ENCODE measurements at regions not wholly inside any gene's neighbourhood (a gene's known extent, or its start where the extent isn't known, plus 50 kb on each side); places are given as distances from the start of the nearest gene placed in this dataset.

- TF ChIP-seq CTBP1 (IDR thresholded peaks at IDR 0.05; ENCODE audit: borderline replicate concordance) (no peak), ZBTB11 (CRISPR knock-in tag; IDR thresholded peaks at IDR 0.05) (no peak), ZZZ3 (IDR thresholded peaks at IDR 0.05) (no peak), NR2F6 (CRISPR knock-in tag; IDR thresholded peaks at IDR 0.05) (no peak), CTCF (IDR thresholded peaks at IDR 0.05 in 2 of 3, conservative IDR thresholded peaks at IDR 0.05 in 1 of 3; ENCODE audit: insufficient read depth in 2 of 3, low read depth in 1 of 3, low read length in 3 of 3) (no peak), RBM14 (IDR thresholded peaks at IDR 0.05; ENCODE audit: borderline replicate concordance, insufficient read depth, low read depth, low read length) (no peak), KLF10 (CRISPR knock-in tag; IDR thresholded peaks at IDR 0.05) (no peak), FOS (IDR thresholded peaks at IDR 0.05; ENCODE audit: extremely low read depth, insufficient read length) (no peak), SMC3 (conservative IDR thresholded peaks at IDR 0.05; ENCODE audit: insufficient read depth, low read depth, low read length) (no peak), CCAR2 (IDR thresholded peaks at IDR 0.05; ENCODE audit: low read depth, low read length) (no peak), REST (IDR thresholded peaks at IDR 0.05; ENCODE audit: borderline replicate concordance) (no peak), REST (CRISPR knock-in tag; IDR thresholded peaks at IDR 0.05; ENCODE audit: low read depth) (no peak), MAX (CRISPR knock-in tag; IDR thresholded peaks at IDR 0.05) (no peak)
These were observed 368.0 kb downstream of the SLC4A3 start for GRCh38 chr2:219995399-219995798.

Data from K562 (cell line).